ENCODE measurements at regions not wholly inside any gene's neighbourhood (a gene's known extent, or its start where the extent isn't known, plus 50 kb on each side); places are given as distances from the start of the nearest gene placed in this dataset.

GRCh38 chrX:68942840-68943239 lies 114.0 kb downstream of the EFNB1 start:
- no peak overlapping the region for H3K4me3 Mint-ChIP-seq
- H3K9me3 Mint-ChIP-seq, result no peaks in the 10 kb centered on the region
- no peaks in the 10 kb centered on the region for H3K27me3 Mint-ChIP-seq
- H3K27ac Mint-ChIP-seq, result no peak overlapping the region
- no peaks in the 10 kb centered on the region for H3K4me1 Mint-ChIP-seq
- no peak for DNase-seq
- ATAC-seq, result no peak

- no peak overlapping the region for H3K4me3 Mint-ChIP-seq
- H3K27me3 Mint-ChIP-seq, result no peaks in the 10 kb centered on the region
- H3K9me3 Mint-ChIP-seq, result no peaks in the 10 kb centered on the region
- no peaks in the 10 kb centered on the region for H3K4me1 Mint-ChIP-seq
- ATAC-seq (no peak), DNase-seq (no peak)
- no peak overlapping the region for H3K27ac Mint-ChIP-seq
These were observed 113.3 kb downstream of the EFNB1 start for GRCh38 chrX:68942104-68942503.

- Mint-ChIP-seq H3K4me1 (no peaks in the 10 kb centered on the region), H3K27ac (peak overlapping the region in 1 of 2 donors; percentile 46), H3K27me3 (no peaks in the 10 kb centered on the region), H3K4me3 (no peak overlapping the region), H3K9me3 (no peaks in the 10 kb centered on the region)
- ATAC-seq (no peak), DNase-seq (no peak)
These were observed 112.6 kb downstream of the EFNB1 start for GRCh38 chrX:68941385-68941952.

GRCh38 chrX:68940601-68941000 lies 111.8 kb downstream of the EFNB1 start:
- DNase-seq (no peak), ATAC-seq (no peak)
- Mint-ChIP-seq H3K4me3 (no peak overlapping the region), H3K4me1 (no peaks in the 10 kb centered on the region), H3K27ac (no peak overlapping the region), H3K27me3 (no peaks in the 10 kb centered on the region), H3K9me3 (no peaks in the 10 kb centered on the region)

GRCh38 chrX:68939868-68940267 lies 111.0 kb downstream of the EFNB1 start:
- Mint-ChIP-seq H3K4me3 (no peak overlapping the region), H3K27ac (no peak overlapping the region), H3K27me3 (no peaks in the 10 kb centered on the region), H3K4me1 (no peaks in the 10 kb centered on the region), H3K9me3 (no peaks in the 10 kb centered on the region)
- DNase-seq (no peak), ATAC-seq (no peak)

GRCh38 chrX:68938244-68939004 lies 109.6 kb downstream of the EFNB1 start:
- DNase-seq (no peak), ATAC-seq (no peak)
- no peaks in the 10 kb centered on the region for H3K27me3 Mint-ChIP-seq
- no peak overlapping the region for H3K27ac Mint-ChIP-seq
- no peak overlapping the region for H3K4me3 Mint-ChIP-seq
- H3K4me1 Mint-ChIP-seq, result no peaks in the 10 kb centered on the region
- H3K9me3 Mint-ChIP-seq, result no peaks in the 10 kb centered on the region

GRCh38 chrX:68937581-68937980 lies 108.8 kb downstream of the EFNB1 start:
- Mint-ChIP-seq H3K4me1 (no peaks in the 10 kb centered on the region), H3K4me3 (no peak overlapping the region), H3K27me3 (no peaks in the 10 kb centered on the region), H3K27ac (no peak overlapping the region), H3K9me3 (no peaks in the 10 kb centered on the region)
- ATAC-seq (peak; percentile 77), DNase-seq (no peak)

GRCh38 chrX:68936608-68937007 lies 107.8 kb downstream of the EFNB1 start:
- H3K9me3 Mint-ChIP-seq, result no peaks in the 10 kb centered on the region
- DNase-seq (no peak), ATAC-seq (no peak)
- H3K4me3 Mint-ChIP-seq, result no peak overlapping the region
- H3K27me3 Mint-ChIP-seq, result no peaks in the 10 kb centered on the region
- no peaks in the 10 kb centered on the region for H3K4me1 Mint-ChIP-seq
- no peak overlapping the region for H3K27ac Mint-ChIP-seq

GRCh38 chrX:68936126-68936525 lies 107.3 kb downstream of the EFNB1 start:
- Mint-ChIP-seq H3K4me1 (no peaks in the 10 kb centered on the region), H3K4me3 (no peak overlapping the region), H3K9me3 (no peaks in the 10 kb centered on the region), H3K27ac (no peak overlapping the region), H3K27me3 (no peaks in the 10 kb centered on the region)
- ATAC-seq, result no peak
- DNase-seq, result no peak

- Mint-ChIP-seq H3K4me3 (no peak overlapping the region), H3K4me1 (no peaks in the 10 kb centered on the region), H3K27ac (no peak overlapping the region), H3K27me3 (no peaks in the 10 kb centered on the region), H3K9me3 (no peaks in the 10 kb centered on the region)
- ATAC-seq (no peak), DNase-seq (no peak)
These were observed 106.5 kb downstream of the EFNB1 start for GRCh38 chrX:68935362-68935761.

- Mint-ChIP-seq H3K27me3 (no peaks in the 10 kb centered on the region), H3K4me1 (no peaks in the 10 kb centered on the region), H3K4me3 (no peak overlapping the region), H3K9me3 (no peaks in the 10 kb centered on the region), H3K27ac (no peak overlapping the region)
- ATAC-seq (no peak), DNase-seq (no peak)
These were observed 106.1 kb downstream of the EFNB1 start for GRCh38 chrX:68934922-68935321.

- DNase-seq (no peak), ATAC-seq (no peak)
- no peak overlapping the region for H3K4me3 Mint-ChIP-seq
- no peak overlapping the region for H3K27ac Mint-ChIP-seq
- no peaks in the 10 kb centered on the region for H3K9me3 Mint-ChIP-seq
- no peaks in the 10 kb centered on the region for H3K27me3 Mint-ChIP-seq
- H3K4me1 Mint-ChIP-seq, result no peaks in the 10 kb centered on the region
These were observed 105.6 kb downstream of the EFNB1 start for GRCh38 chrX:68934421-68934820.

GRCh38 chrX:68932611-68933010 lies 103.8 kb downstream of the EFNB1 start:
- Mint-ChIP-seq H3K27me3 (no peaks in the 10 kb centered on the region), H3K4me3 (no peak overlapping the region), H3K27ac (no peak overlapping the region), H3K9me3 (no peaks in the 10 kb centered on the region), H3K4me1 (no peaks in the 10 kb centered on the region)
- ATAC-seq (no peak), DNase-seq (no peak)

GRCh38 chrX:68931345-68931744 lies 102.5 kb downstream of the EFNB1 start:
- Mint-ChIP-seq H3K4me3 (no peak overlapping the region), H3K9me3 (no peaks in the 10 kb centered on the region), H3K4me1 (no peaks in the 10 kb centered on the region), H3K27ac (no peak overlapping the region), H3K27me3 (no peaks in the 10 kb centered on the region)
- ATAC-seq, result no peak
- no peak for DNase-seq

- no peaks in the 10 kb centered on the region for H3K4me1 Mint-ChIP-seq
- peak; percentile 28 for ATAC-seq
These were observed 101.9 kb downstream of the EFNB1 start for GRCh38 chrX:68930542-68931317.

More at GRCh38 chrX:68930542-68931317, 101.9 kb downstream of the EFNB1 start:
- H3K27ac Mint-ChIP-seq, result no peak overlapping the region
- no peaks in the 10 kb centered on the region for H3K27me3 Mint-ChIP-seq
- H3K9me3 Mint-ChIP-seq, result no peaks in the 10 kb centered on the region
- DNase-seq, result no peak
- no peak overlapping the region for H3K4me3 Mint-ChIP-seq
